GM12878 (cell line): ENCODE measurements at regions not wholly inside any gene's neighbourhood (a gene's known extent, or its start where the extent isn't known, plus 50 kb on each side); places are given as distances from the start of the nearest gene placed in this dataset.

Source experiments
- ATAC-seq: fragments of 200-7000 bp; cut with Tn5 transposase; 3 replicates; pipeline ENCODE4 v1.9.1; 2020; ENCODE audit warnings: mild to moderate bottlenecking, moderate library complexity
- BruUV-seq: library from RNA; stranded (reverse); fragments of 400-500 nt; replicated peaks from 2 replicates; lab custom pipeline; 2021; lab: Mats Ljungman, UMichigan
- CTCF ChIA-PET: fragments of 300-600 bp; sonication (Branson Sonifier 250); formaldehyde crosslinking; extraction: SDS; loops from one replicate; lab custom pipeline; 2021; ENCODE audit warnings: inconsistent platforms; lab: Yijun Ruan, JAX
- POLR2A ChIA-PET: fragments of 350-600 bp; formaldehyde crosslinking; extraction: SDS; loops from one replicate; lab custom pipeline; 2021; ENCODE audit warnings: inconsistent platforms; lab: Charles Lee
- RAD21 ChIA-PET: fragments of 300-600 bp; sonication (Branson Sonifier 250); formaldehyde crosslinking; loops from one replicate; lab custom pipeline; 2023; ENCODE audit warnings: antibody characterized with exemption; ENCODE audit not compliant: unreplicated experiment; lab: Charles Lee
- SMC1A ChIA-PET: fragments of 300-600 bp; sonication (Branson Sonifier 250); formaldehyde crosslinking; loops from one replicate; lab custom pipeline; 2023; ENCODE audit not compliant: unreplicated experiment, uncharacterized antibody; lab: Charles Lee
- DNase-seq: peaks from one replicate; pipeline ENCODE4 v3.0.0-alpha.2; 2011; ENCODE audit warnings: low read depth, low spot score
- FAIRE-seq: peaks from 3 replicates; lab custom pipeline; 2011; peaks lifted over from hg19 to GRCh38; lab: Jason Lieb, UNC
- H2AFZ ChIP-seq: 2 replicates; pipeline ENCODE4 v1.6.0; 2011; ENCODE audit warnings: low read depth, low read length, control low read depth; ENCODE audit not compliant: control insufficient read depth
- H3K27ac ChIP-seq: 2 replicates; pipeline ENCODE4 v1.5.1; 2011; ENCODE audit warnings: control low read depth; ENCODE audit not compliant: control insufficient read depth, insufficient read depth
- H3K27me3 ChIP-seq, 2 experiments: replicated peaks in 1 of 2; 2 replicates each; pipeline versions ENCODE4 v1.6.0 to v1.6.1; 2011; ENCODE audit warnings: low read length in 1 of 2; ENCODE audit not compliant: control insufficient read depth in 2 of 2, insufficient read depth in 2 of 2
- H3K36me3 ChIP-seq, 2 experiments: 2 replicates each; pipeline ENCODE4 v1.5.1; 2011; ENCODE audit warnings: low read length in 1 of 2; ENCODE audit not compliant: control insufficient read depth in 2 of 2, insufficient read depth in 2 of 2
- H3K4me1 ChIP-seq: 2 replicates; pipeline ENCODE4 v1.6.1; 2011; ENCODE audit warnings: mild to moderate bottlenecking, low read length, moderate library complexity, mixed read lengths; ENCODE audit not compliant: control insufficient read depth, insufficient read depth
- H3K4me2 ChIP-seq: 2 replicates; pipeline ENCODE4 v1.6.0; 2011; ENCODE audit warnings: control low read depth; ENCODE audit not compliant: control insufficient read depth, insufficient read depth
- H3K4me3 ChIP-seq: fragments of 200-600 bp; sonication (generic); 2 replicates; pipeline ENCODE4 v1.5.1; 2016
- H3K79me2 ChIP-seq: 2 replicates; pipeline ENCODE4 v1.6.0; 2011; ENCODE audit warnings: low read length; ENCODE audit not compliant: control insufficient read depth, insufficient read depth
- H3K9ac ChIP-seq: 2 replicates; pipeline ENCODE4 v1.8.0; 2011; ENCODE audit warnings: low read length, control low read depth, mixed read lengths; ENCODE audit not compliant: control insufficient read depth, insufficient read depth
- H3K9me3 ChIP-seq: replicated peaks from 3 replicates; pipeline ENCODE4 v1.5.1; 2011; ENCODE audit warnings: mild to moderate bottlenecking, low read length; ENCODE audit not compliant: control insufficient read depth, insufficient read depth
- H4K20me1 ChIP-seq: 2 replicates; pipeline ENCODE4 v1.6.0; 2011; ENCODE audit not compliant: control insufficient read depth, insufficient read depth
- ATF7 ChIP-seq: fragments of 450-650 bp; IDR thresholded peaks from 2 replicates; pipeline ENCODE4 v1.6.1; 2016; ENCODE audit warnings: low read depth, mild to moderate bottlenecking
- FOXM1 ChIP-seq: IDR thresholded peaks from 2 replicates; pipeline ENCODE4 v1.6.1; 2012; ENCODE audit warnings: low read depth, mild to moderate bottlenecking, inconsistent platforms, low read length, moderate library complexity
- IRF4 ChIP-seq: IDR thresholded peaks from 2 replicates; pipeline ENCODE4 v1.6.1; 2011; ENCODE audit warnings: low read depth, low read length
- JUNB ChIP-seq: IDR thresholded peaks from 2 replicates; pipeline ENCODE4 v1.6.1; 2016; ENCODE audit warnings: antibody characterized with exemption, mild to moderate bottlenecking
- MEF2A ChIP-seq: IDR thresholded peaks from 2 replicates; pipeline ENCODE4 v1.6.1; 2011; ENCODE audit warnings: low read depth, mild to moderate bottlenecking, low read length, moderate library complexity; ENCODE audit not compliant: insufficient read depth
- POLR2A ChIP-seq: IDR thresholded peaks from 2 replicates; pipeline ENCODE4 v1.6.1; 2011; ENCODE audit warnings: low read depth, mild to moderate bottlenecking, low read length
- RAD21 ChIP-seq: IDR thresholded peaks from 2 replicates; pipeline ENCODE4 v1.6.1; 2011; ENCODE audit warnings: mild to moderate bottlenecking, low read depth, low read length, moderate library complexity; ENCODE audit not compliant: insufficient read depth
- RB1 ChIP-seq: fragments of 450-650 bp; formaldehyde crosslinking; IDR thresholded peaks from 2 replicates; pipeline ENCODE4 v1.6.1; 2017; ENCODE audit warnings: mild to moderate bottlenecking, borderline replicate concordance
- SREBF2 ChIP-seq: IDR thresholded peaks from 2 replicates; pipeline ENCODE4 v1.6.1; 2012; ENCODE audit warnings: mild to moderate bottlenecking, low read length
- SUZ12 ChIP-seq: fragments of 200-600 bp; sonication (generic); IDR thresholded peaks from one replicate; pipeline ENCODE4 v1.6.1; 2018; ENCODE audit warnings: antibody characterized with exemption, mild to moderate bottlenecking; ENCODE audit not compliant: unreplicated experiment
- TARDBP ChIP-seq: IDR thresholded peaks from 2 replicates; pipeline ENCODE4 v1.6.1; 2016; ENCODE audit warnings: borderline replicate concordance
- ZNF207 ChIP-seq: fragments of 450-650 bp; IDR thresholded peaks from 2 replicates; pipeline ENCODE4 v1.6.1; 2014; ENCODE audit warnings: antibody characterized with exemption, mild to moderate bottlenecking, borderline replicate concordance
- ZZZ3 ChIP-seq: IDR thresholded peaks from 2 replicates; pipeline ENCODE4 v1.6.1; 2011; ENCODE audit warnings: low read depth; ENCODE audit not compliant: control insufficient read depth, insufficient read length
- WGBS: methylation state at CpG from one replicate; pipeline ENCODE4 v1.1.6; 2016; ENCODE audit warnings: low lambda C conversion rate; ENCODE audit not compliant: insufficient replicate concordance, insufficient coverage; ENCODE audit errors: missing lambda C conversion rate; 5-methylcytosine and 5-hydroxymethylcytosine counted together
- in situ Hi-C: fragments of 300-500 bp; cut with MboI; formaldehyde crosslinking; loops from 9 replicates; pipeline ENCODE4 v1.14.3; 2018; ENCODE audit warnings: mixed read lengths
- intact Hi-C: fragments of 100-400 bp; cut with micrococcal nuclease; formaldehyde crosslinking; loops from one replicate; pipeline ENCODE4 v1.14.2; 2022; ENCODE audit not compliant: unreplicated experiment
- TF ChIP-seq, protein P1 (sequence below): fragments of 150-350 bp; IDR thresholded peaks from 2 replicates; pipeline ENCODE4 v1.6.1; 2016; ENCODE audit warnings: low read depth, low read length

DNA sequence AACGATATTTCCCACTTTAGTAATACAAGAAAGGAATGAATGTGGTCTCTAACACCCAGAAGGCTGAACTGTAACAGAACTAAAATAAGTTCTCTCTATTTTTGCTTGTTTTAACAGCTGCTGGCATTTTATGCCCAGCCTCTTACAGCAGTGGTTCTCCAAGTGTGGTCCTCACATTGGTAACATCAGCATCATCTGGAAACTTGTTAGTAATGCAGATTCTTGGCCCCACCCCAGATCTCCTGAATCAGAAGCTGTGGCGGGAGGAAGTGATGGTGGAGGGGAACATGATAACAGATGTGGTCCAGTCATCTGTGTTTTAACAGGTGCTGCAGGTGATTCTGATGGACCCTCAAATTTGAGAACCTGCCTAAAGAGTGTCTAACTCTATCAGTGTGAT is 170.1 kb downstream of the TMEM26 start:
- no peaks in the 10 kb centered on the region for H4K20me1 ChIP-seq
- in situ Hi-C loops, result loop anchor here (10.0 kb wide), 1 partner anchor 468 kb away; no protein-coding TSS in a partner anchor
- no peak overlapping the region for H3K4me3 ChIP-seq
- ChIA-PET RAD21 (interaction anchor here (1.4 kb wide), 1 partner anchor 142 kb away, joined by 9 read pairs; no protein-coding TSS in a partner anchor), CTCF (interaction anchor here (0.6 to 2.3 kb wide), 4 partner anchors 138 to 322 kb away, joined by 3 to 20 read pairs (median 4); no protein-coding TSS in a partner anchor), POLR2A (interaction anchor here (0.5 kb wide), 1 partner anchor 142 kb away, joined by 4 read pairs; no protein-coding TSS in a partner anchor), SMC1A (interaction anchor here (1.1 to 1.3 kb wide), 2 partner anchors 11 to 466 kb away, joined by 3 read pairs; no protein-coding TSS in a partner anchor)
- no peaks in the 10 kb centered on the region for H3K79me2 ChIP-seq
- ATAC-seq (no peak), FAIRE-seq (no peak), DNase-seq (no peak)
- H3K27me3 ChIP-seq, result no peaks in the 10 kb centered on the region
- no peak overlapping the region for H2AFZ ChIP-seq
- BruUV-seq, result no TSS peak
- no peak overlapping the region for H3K9ac ChIP-seq
- WGBS, result 37% methylated on average over 2 of the region's 2 CpGs
- H3K27ac ChIP-seq, result no peak overlapping the region
- H3K9me3 ChIP-seq, result peaks cover 5% of the 10 kb centered on the region; the same call in 2 of the 3 replicates
- H3K36me3 ChIP-seq, result no peaks in the 10 kb centered on the region
- peaks cover 14% of the 10 kb centered on the region; the same call in 1 of the 2 replicates for H3K4me1 ChIP-seq
- TF ChIP-seq MEF2A (no peak), SREBF2 (no peak), RAD21 (no peak), POLR2A (no peak), JUNB (no peak), TARDBP (no peak), IRF4 (no peak), RB1 (no peak), ZNF207 (no peak), ATF7 (no peak), FOXM1 (no peak), SUZ12 (no peak), ZZZ3 (no peak)
- TF ChIP-seq, protein P1, sequence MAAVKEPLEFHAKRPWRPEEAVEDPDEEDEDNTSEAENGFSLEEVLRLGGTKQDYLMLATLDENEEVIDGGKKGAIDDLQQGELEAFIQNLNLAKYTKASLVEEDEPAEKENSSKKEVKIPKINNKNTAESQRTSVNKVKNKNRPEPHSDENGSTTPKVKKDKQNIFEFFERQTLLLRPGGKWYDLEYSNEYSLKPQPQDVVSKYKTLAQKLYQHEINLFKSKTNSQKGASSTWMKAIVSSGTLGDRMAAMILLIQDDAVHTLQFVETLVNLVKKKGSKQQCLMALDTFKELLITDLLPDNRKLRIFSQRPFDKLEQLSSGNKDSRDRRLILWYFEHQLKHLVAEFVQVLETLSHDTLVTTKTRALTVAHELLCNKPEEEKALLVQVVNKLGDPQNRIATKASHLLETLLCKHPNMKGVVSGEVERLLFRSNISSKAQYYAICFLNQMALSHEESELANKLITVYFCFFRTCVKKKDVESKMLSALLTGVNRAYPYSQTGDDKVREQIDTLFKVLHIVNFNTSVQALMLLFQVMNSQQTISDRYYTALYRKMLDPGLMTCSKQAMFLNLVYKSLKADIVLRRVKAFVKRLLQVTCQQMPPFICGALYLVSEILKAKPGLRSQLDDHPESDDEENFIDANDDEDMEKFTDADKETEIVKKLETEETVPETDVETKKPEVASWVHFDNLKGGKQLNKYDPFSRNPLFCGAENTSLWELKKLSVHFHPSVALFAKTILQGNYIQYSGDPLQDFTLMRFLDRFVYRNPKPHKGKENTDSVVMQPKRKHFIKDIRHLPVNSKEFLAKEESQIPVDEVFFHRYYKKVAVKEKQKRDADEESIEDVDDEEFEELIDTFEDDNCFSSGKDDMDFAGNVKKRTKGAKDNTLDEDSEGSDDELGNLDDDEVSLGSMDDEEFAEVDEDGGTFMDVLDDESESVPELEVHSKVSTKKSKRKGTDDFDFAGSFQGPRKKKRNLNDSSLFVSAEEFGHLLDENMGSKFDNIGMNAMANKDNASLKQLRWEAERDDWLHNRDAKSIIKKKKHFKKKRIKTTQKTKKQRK, result no peak
- H3K4me2 ChIP-seq, result no peak overlapping the region
- intact Hi-C loops, result loop anchor here (5.0 to 10.0 kb wide), 2 partner anchors 321 to 962 kb away; no protein-coding TSS in a partner anchor
